Thoracic aorta (tissue), 2 donors: ENCODE measurements at regions not wholly inside any gene's neighbourhood (a gene's known extent, or its start where the extent isn't known, plus 50 kb on each side); places are given as distances from the start of the nearest gene placed in this dataset.

ENCODE experiments used
- ATAC-seq: fragments of 150-250 bp; one replicate; pipeline ENCODE4 v1.8.0; 2017; ENCODE audit warnings: low read depth; ENCODE audit not compliant: insufficient number of reproducible peaks, low FRiP score
- DNase-seq: peaks from one replicate; pipeline ENCODE4 v3.0.0-alpha.2; 2020; ENCODE audit warnings: low spot score
- H3K27ac ChIP-seq, 2 donors: fragments of 200-600 bp; sonication (generic); 1 replicate in 1 of 2; 2 replicates in 1 of 2; pipeline ENCODE4 v1.5.1; 2016; ENCODE audit warnings: mild to moderate bottlenecking in 2 of 2, moderate library complexity in 2 of 2
- H3K27me3 ChIP-seq: fragments of 200-600 bp; sonication (generic); replicated peaks from 2 replicates; pipeline ENCODE4 v1.6.0; 2016; ENCODE audit warnings: mild to moderate bottlenecking; ENCODE audit not compliant: insufficient read depth
- H3K36me3 ChIP-seq: fragments of 200-600 bp; sonication (generic); one replicate; pipeline ENCODE4 v1.5.1; 2016
- H3K4me1 ChIP-seq, 2 donors: fragments of 200-600 bp; sonication (generic); 1 replicate in 1 of 2; 2 replicates in 1 of 2; pipeline versions ENCODE4 v1.5.1 to v1.6.0; 2016; ENCODE audit warnings: low read depth in 2 of 2, mild to moderate bottlenecking in 1 of 2; ENCODE audit not compliant: control insufficient read depth in 1 of 2
- H3K4me3 ChIP-seq: fragments of 200-600 bp; sonication (generic); 2 replicates; pipeline ENCODE4 v1.5.1; 2016; ENCODE audit warnings: mild to moderate bottlenecking
- H3K9me3 ChIP-seq: fragments of 200-600 bp; sonication (generic); 2 replicates; pipeline ENCODE4 v1.5.1; 2016
- TF ChIP-seq, protein P1 (sequence below): fragments of 200-600 bp; sonication (generic); IDR thresholded peaks from one replicate; pipeline ENCODE4 v1.5.1; 2019; ENCODE audit warnings: antibody characterized with exemption

- Histone ChIP-seq H3K9me3 (no peaks in the 10 kb centered on the region), H3K4me1 (peaks cover 3% of the 10 kb centered on the region in 2 donors), H3K4me3 (no peak overlapping the region), H3K27ac (no peak overlapping the region), H3K36me3 (no peaks in the 10 kb centered on the region), H3K27me3 (no peaks in the 10 kb centered on the region)
- DNase-seq, result no peak
- no peak for ATAC-seq
- TF ChIP-seq, protein P1, sequence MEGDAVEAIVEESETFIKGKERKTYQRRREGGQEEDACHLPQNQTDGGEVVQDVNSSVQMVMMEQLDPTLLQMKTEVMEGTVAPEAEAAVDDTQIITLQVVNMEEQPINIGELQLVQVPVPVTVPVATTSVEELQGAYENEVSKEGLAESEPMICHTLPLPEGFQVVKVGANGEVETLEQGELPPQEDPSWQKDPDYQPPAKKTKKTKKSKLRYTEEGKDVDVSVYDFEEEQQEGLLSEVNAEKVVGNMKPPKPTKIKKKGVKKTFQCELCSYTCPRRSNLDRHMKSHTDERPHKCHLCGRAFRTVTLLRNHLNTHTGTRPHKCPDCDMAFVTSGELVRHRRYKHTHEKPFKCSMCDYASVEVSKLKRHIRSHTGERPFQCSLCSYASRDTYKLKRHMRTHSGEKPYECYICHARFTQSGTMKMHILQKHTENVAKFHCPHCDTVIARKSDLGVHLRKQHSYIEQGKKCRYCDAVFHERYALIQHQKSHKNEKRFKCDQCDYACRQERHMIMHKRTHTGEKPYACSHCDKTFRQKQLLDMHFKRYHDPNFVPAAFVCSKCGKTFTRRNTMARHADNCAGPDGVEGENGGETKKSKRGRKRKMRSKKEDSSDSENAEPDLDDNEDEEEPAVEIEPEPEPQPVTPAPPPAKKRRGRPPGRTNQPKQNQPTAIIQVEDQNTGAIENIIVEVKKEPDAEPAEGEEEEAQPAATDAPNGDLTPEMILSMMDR, result no peak
Measured at GRCh38 chr20:40894237-40894630, 134.4 kb upstream of the TOP1 start.

GRCh38 chr20:40895182-40895581, 133.4 kb upstream of the TOP1 start:
- TF ChIP-seq, protein P1, result no peak
- no peak overlapping the region for H3K27ac ChIP-seq
- H3K9me3 ChIP-seq, result no peaks in the 10 kb centered on the region
- ATAC-seq, result no peak
- no peak for DNase-seq
- peaks cover 3% of the 10 kb centered on the region in 2 donors for H3K4me1 ChIP-seq
- no peaks in the 10 kb centered on the region for H3K36me3 ChIP-seq
- no peak overlapping the region for H3K4me3 ChIP-seq
- no peaks in the 10 kb centered on the region for H3K27me3 ChIP-seq

- Histone ChIP-seq H3K27ac (no peak overlapping the region), H3K27me3 (no peaks in the 10 kb centered on the region), H3K4me3 (no peak overlapping the region), H3K36me3 (no peaks in the 10 kb centered on the region), H3K4me1 (peaks cover 3% of the 10 kb centered on the region in 2 donors), H3K9me3 (no peaks in the 10 kb centered on the region)
- TF ChIP-seq, protein P1, result no peak
- DNase-seq (no peak), ATAC-seq (no peak)
Measured at GRCh38 chr20:40896814-40897700, 131.6 kb upstream of the TOP1 start.

- no peak overlapping the region for H3K27ac ChIP-seq
Measured at GRCh38 chr20:40899344-40899743, 129.3 kb upstream of the TOP1 start.

GRCh38 chr20:40900666-40901215, 127.9 kb upstream of the TOP1 start:
- Histone ChIP-seq H3K27ac (no peak overlapping the region), H3K27me3 (no peaks in the 10 kb centered on the region), H3K9me3 (no peaks in the 10 kb centered on the region), H3K4me1 (no peaks in the 10 kb centered on the region), H3K4me3 (no peak overlapping the region), H3K36me3 (no peaks in the 10 kb centered on the region)
- TF ChIP-seq, protein P1, result no peak
- no peak for DNase-seq
- no peak for ATAC-seq

More at GRCh38 chr20:40899344-40899743, 129.3 kb upstream of the TOP1 start:
- no peak for ATAC-seq
- Histone ChIP-seq H3K4me1 (no peaks in the 10 kb centered on the region), H3K9me3 (no peaks in the 10 kb centered on the region), H3K36me3 (no peaks in the 10 kb centered on the region), H3K4me3 (no peak overlapping the region), H3K27me3 (no peaks in the 10 kb centered on the region)
- TF ChIP-seq, protein P1, result no peak
- DNase-seq, result no peak
